GM23338 (cell line): ENCODE measurements at regions not wholly inside any gene's neighbourhood (a gene's known extent, or its start where the extent isn't known, plus 50 kb on each side); places are given as distances from the start of the nearest gene placed in this dataset.

Experiments
- ATAC-seq: fragments of 200-7000 bp; cut with Tn5 transposase; 3 replicates; pipeline ENCODE4 v1.9.1; 2020
- DNase-seq: peaks from one replicate; pipeline ENCODE4 v3.0.0-alpha.2; 2015; ENCODE audit warnings: low spot score
- H2AFZ ChIP-seq: fragments of 200-600 bp; sonication (generic); 2 replicates; pipeline ENCODE4 v1.8.0; 2016; ENCODE audit warnings: antibody characterized with exemption, mild to moderate bottlenecking, moderate library complexity
- H3F3A ChIP-seq: fragments of 200-600 bp; sonication (generic); replicated peaks from 2 replicates; pipeline ENCODE4 v1.8.0; 2017; ENCODE audit warnings: antibody characterized with exemption, mixed run types, low read depth
- H3K27ac ChIP-seq: fragments of 200-600 bp; sonication (generic); 2 replicates; pipeline ENCODE4 v1.6.1; 2016; ENCODE audit warnings: low read depth
- H3K27me3 ChIP-seq: fragments of 200-600 bp; sonication (generic); 2 replicates; pipeline ENCODE4 v1.8.0; 2016; ENCODE audit warnings: mild to moderate bottlenecking, mixed run types, moderate library complexity; ENCODE audit not compliant: insufficient read depth
- H3K36me3 ChIP-seq: fragments of 200-600 bp; sonication (generic); 2 replicates; pipeline ENCODE4 v1.8.0; 2016; ENCODE audit warnings: mild to moderate bottlenecking; ENCODE audit not compliant: insufficient read depth
- H3K4me1 ChIP-seq: fragments of 200-600 bp; sonication (generic); 2 replicates; pipeline ENCODE4 v1.8.0; 2016; ENCODE audit warnings: mild to moderate bottlenecking, moderate library complexity; ENCODE audit not compliant: insufficient read depth
- H3K4me2 ChIP-seq: fragments of 200-600 bp; sonication (generic); 2 replicates; pipeline ENCODE4 v1.7.1; 2017; ENCODE audit warnings: mixed run types
- H3K4me3 ChIP-seq: fragments of 200-600 bp; sonication (generic); 2 replicates; pipeline ENCODE4 v1.6.1; 2016; ENCODE audit warnings: mixed run types
- H3K79me2 ChIP-seq: fragments of 200-600 bp; sonication (generic); replicated peaks from 2 replicates; pipeline ENCODE4 v1.8.0; 2017; ENCODE audit warnings: mild to moderate bottlenecking; ENCODE audit not compliant: insufficient read depth
- H3K9me2 ChIP-seq: fragments of 200-600 bp; sonication (generic); 2 replicates; pipeline ENCODE4 v1.8.0; 2017; ENCODE audit not compliant: insufficient read depth
- H4K20me1 ChIP-seq: fragments of 200-600 bp; sonication (generic); replicated peaks from 2 replicates; pipeline ENCODE4 v1.8.0; 2017; ENCODE audit warnings: mild to moderate bottlenecking; ENCODE audit not compliant: insufficient read depth
- H3K27ac Mint-ChIP-seq: 2 replicates; pipeline ENCODE4 v1.8.0; 2020; ENCODE audit warnings: inconsistent platforms, mild to moderate bottlenecking, moderate library complexity, mixed read lengths
- H3K27me3 Mint-ChIP-seq: 3 replicates; pipeline ENCODE4 v1.8.0; 2022; ENCODE audit warnings: low read depth, mild to moderate bottlenecking, moderate library complexity, mixed read lengths, inconsistent platforms; ENCODE audit not compliant: insufficient read depth, poor library complexity
- H3K36me3 Mint-ChIP-seq: 3 replicates; pipeline ENCODE4 v1.8.0; 2021; ENCODE audit warnings: low read depth, mild to moderate bottlenecking, inconsistent platforms, moderate library complexity, mixed read lengths
- H3K4me1 Mint-ChIP-seq: 3 replicates; pipeline ENCODE4 v1.8.0; 2020; ENCODE audit warnings: mild to moderate bottlenecking, inconsistent platforms, mixed read lengths
- H3K4me3 Mint-ChIP-seq: 3 replicates; pipeline ENCODE4 v1.8.0; 2021; ENCODE audit warnings: moderate library complexity, mild to moderate bottlenecking, inconsistent platforms, mixed read lengths
- H3K9me3 Mint-ChIP-seq: 3 replicates; pipeline ENCODE4 v1.8.0; 2020; ENCODE audit warnings: moderate library complexity, mild to moderate bottlenecking, inconsistent platforms, mixed read lengths
- CREB1 ChIP-seq: fragments of 250-450 bp; sonication (Bioruptor Pico); IDR thresholded peaks from 2 replicates; pipeline ENCODE4 v1.5.0; 2020; ENCODE audit warnings: low read depth, mild to moderate bottlenecking, moderate library complexity
- EZH2phosphoT487 ChIP-seq: fragments of 200-600 bp; sonication (generic); IDR thresholded peaks from one replicate; pipeline ENCODE4 v1.8.1; 2018; ENCODE audit warnings: antibody characterized with exemption; ENCODE audit not compliant: unreplicated experiment
- JUNB ChIP-seq: IDR thresholded peaks from one replicate; pipeline ENCODE4 v1.6.1; 2016; ENCODE audit warnings: antibody characterized with exemption; ENCODE audit not compliant: unreplicated experiment
- NANOG ChIP-seq: IDR thresholded peaks from 2 replicates; pipeline ENCODE4 v1.6.1; 2016; ENCODE audit warnings: antibody characterized with exemption, borderline replicate concordance
- POLR2AphosphoS5 ChIP-seq: IDR thresholded peaks from 2 replicates; pipeline ENCODE4 v1.6.1; 2016; ENCODE audit warnings: antibody characterized with exemption, low read depth
- REST ChIP-seq: IDR thresholded peaks from one replicate; pipeline ENCODE4 v1.6.1; 2018; ENCODE audit warnings: antibody characterized with exemption; ENCODE audit not compliant: unreplicated experiment
- ZNF114 ChIP-seq: fragments of 250-450 bp; sonication (Bioruptor Pico); IDR thresholded peaks from 2 replicates; pipeline ENCODE4 v1.5.0; 2020; ENCODE audit warnings: mild to moderate bottlenecking, moderate library complexity
- ZNF331 ChIP-seq: fragments of 250-450 bp; sonication (Bioruptor Pico); IDR thresholded peaks from 2 replicates; pipeline ENCODE4 v1.5.0; 2020; ENCODE audit warnings: low read depth, mild to moderate bottlenecking, moderate library complexity
- ZNF462 ChIP-seq: fragments of 250-450 bp; sonication (Bioruptor Pico); IDR thresholded peaks from 2 replicates; pipeline ENCODE4 v1.5.0; 2020; ENCODE audit warnings: mild to moderate bottlenecking, moderate library complexity
- TF ChIP-seq, protein P1 (sequence below), 2 experiments: fragments of 200-600 bp in 1 of 2; sonication (generic) in 1 of 2; conservative IDR thresholded peaks; 2 replicates each; pipeline versions ENCODE4 v1.5.1 to v1.6.1; 2016 to 2017; ENCODE audit warnings: antibody characterized with exemption in 2 of 2, low read depth in 2 of 2, mild to moderate bottlenecking in 2 of 2, moderate library complexity in 1 of 2
- TF ChIP-seq, protein P2 (sequence below): IDR thresholded peaks from 2 replicates; pipeline ENCODE4 v1.6.1; 2016; ENCODE audit warnings: antibody characterized with exemption

GRCh38 chr5:105745111-105745510, 1925.6 kb downstream of the EFNA5 start (continued):
- TF ChIP-seq, protein P1, sequence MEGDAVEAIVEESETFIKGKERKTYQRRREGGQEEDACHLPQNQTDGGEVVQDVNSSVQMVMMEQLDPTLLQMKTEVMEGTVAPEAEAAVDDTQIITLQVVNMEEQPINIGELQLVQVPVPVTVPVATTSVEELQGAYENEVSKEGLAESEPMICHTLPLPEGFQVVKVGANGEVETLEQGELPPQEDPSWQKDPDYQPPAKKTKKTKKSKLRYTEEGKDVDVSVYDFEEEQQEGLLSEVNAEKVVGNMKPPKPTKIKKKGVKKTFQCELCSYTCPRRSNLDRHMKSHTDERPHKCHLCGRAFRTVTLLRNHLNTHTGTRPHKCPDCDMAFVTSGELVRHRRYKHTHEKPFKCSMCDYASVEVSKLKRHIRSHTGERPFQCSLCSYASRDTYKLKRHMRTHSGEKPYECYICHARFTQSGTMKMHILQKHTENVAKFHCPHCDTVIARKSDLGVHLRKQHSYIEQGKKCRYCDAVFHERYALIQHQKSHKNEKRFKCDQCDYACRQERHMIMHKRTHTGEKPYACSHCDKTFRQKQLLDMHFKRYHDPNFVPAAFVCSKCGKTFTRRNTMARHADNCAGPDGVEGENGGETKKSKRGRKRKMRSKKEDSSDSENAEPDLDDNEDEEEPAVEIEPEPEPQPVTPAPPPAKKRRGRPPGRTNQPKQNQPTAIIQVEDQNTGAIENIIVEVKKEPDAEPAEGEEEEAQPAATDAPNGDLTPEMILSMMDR (conservative IDR thresholded peaks at IDR 0.05; ENCODE audit: low read depth in 2 of 2), result no peak
- TF ChIP-seq EZH2phosphoT487, result no peak
- no peak for TF ChIP-seq REST
- TF ChIP-seq ZNF331 (CRISPR knock-in tag), result no peak
- TF ChIP-seq JUNB, result no peak
- TF ChIP-seq CREB1 (CRISPR knock-in tag), result no peak
- no peak for TF ChIP-seq ZNF114 (CRISPR knock-in tag)
- TF ChIP-seq, protein P2, sequence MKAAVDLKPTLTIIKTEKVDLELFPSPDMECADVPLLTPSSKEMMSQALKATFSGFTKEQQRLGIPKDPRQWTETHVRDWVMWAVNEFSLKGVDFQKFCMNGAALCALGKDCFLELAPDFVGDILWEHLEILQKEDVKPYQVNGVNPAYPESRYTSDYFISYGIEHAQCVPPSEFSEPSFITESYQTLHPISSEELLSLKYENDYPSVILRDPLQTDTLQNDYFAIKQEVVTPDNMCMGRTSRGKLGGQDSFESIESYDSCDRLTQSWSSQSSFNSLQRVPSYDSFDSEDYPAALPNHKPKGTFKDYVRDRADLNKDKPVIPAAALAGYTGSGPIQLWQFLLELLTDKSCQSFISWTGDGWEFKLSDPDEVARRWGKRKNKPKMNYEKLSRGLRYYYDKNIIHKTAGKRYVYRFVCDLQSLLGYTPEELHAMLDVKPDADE, result no peak
- TF ChIP-seq POLR2AphosphoS5, result no peak
- TF ChIP-seq NANOG, result no peak

GRCh38 chr5:105740242-105740641, 1930.5 kb downstream of the EFNA5 start:
- peak; percentile 3 for DNase-seq
- H3K27me3 ChIP-seq, result no peaks in the 10 kb centered on the region
- no peaks in the 10 kb centered on the region for H3K79me2 ChIP-seq
- H3K4me2 ChIP-seq, result no peak overlapping the region
- no peaks in the 10 kb centered on the region for H3K36me3 ChIP-seq
- no peak overlapping the region for H3K27ac Mint-ChIP-seq
- no peaks in the 10 kb centered on the region for H3F3A ChIP-seq
- H3K27me3 Mint-ChIP-seq, result peaks cover 1% of the 10 kb centered on the region
- no peak overlapping the region for H3K27ac ChIP-seq
- no peaks in the 10 kb centered on the region for H3K36me3 Mint-ChIP-seq
- H2AFZ ChIP-seq, result no peak overlapping the region
- no peaks in the 10 kb centered on the region; the same call in 2 of the 3 replicates for H3K9me3 Mint-ChIP-seq
- H3K9me2 ChIP-seq, result no peaks in the 10 kb centered on the region
- no peak for ATAC-seq
- peaks cover 3% of the 10 kb centered on the region; the same call in 2 of the 3 replicates for H3K4me1 Mint-ChIP-seq
- no peaks in the 10 kb centered on the region for H4K20me1 ChIP-seq
- no peak overlapping the region for H3K4me3 Mint-ChIP-seq
- H3K4me1 ChIP-seq, result no peaks in the 10 kb centered on the region; the same call in 1 of the 2 replicates
- no peak overlapping the region for H3K4me3 ChIP-seq
- TF ChIP-seq ZNF462 (CRISPR knock-in tag) (no peak), POLR2AphosphoS5 (no peak), ZNF331 (CRISPR knock-in tag) (no peak)
